Thyroid gland (tissue), 4 donors: ENCODE measurements at regions not wholly inside any gene's neighbourhood (a gene's known extent, or its start where the extent isn't known, plus 50 kb on each side); places are given as distances from the start of the nearest gene placed in this dataset.

Experiments
- DNase-seq, 2 donors: peaks; one replicate each; pipeline ENCODE4 v3.0.0-alpha.2; 2019
- H3K27ac ChIP-seq, 3 donors: fragments of 200-600 bp; sonication (generic); 1 replicate in 2 of 3; 2 replicates in 1 of 3; pipeline ENCODE4 v1.5.1; 2016 to 2019; ENCODE audit warnings: mild to moderate bottlenecking in 1 of 3, moderate library complexity in 1 of 3
- H3K27me3 ChIP-seq: fragments of 200-600 bp; sonication (generic); one replicate; pipeline ENCODE4 v1.5.1; 2019
- H3K36me3 ChIP-seq, 2 donors: fragments of 200-600 bp; sonication (generic); one replicate each; pipeline ENCODE4 v1.5.1; 2016 to 2019
- H3K4me1 ChIP-seq, 2 donors: fragments of 200-600 bp; sonication (generic); one replicate each; pipeline ENCODE4 v1.5.1; 2017 to 2019
- H3K4me3 ChIP-seq, 3 donors: fragments of 200-600 bp; sonication (generic); replicated peaks in 1 of 3; 1 replicate in 2 of 3; 2 replicates in 1 of 3; pipeline ENCODE4 v1.5.1; 2016; ENCODE audit warnings: mild to moderate bottlenecking in 1 of 3
- H3K9me3 ChIP-seq: fragments of 200-600 bp; sonication (generic); one replicate; pipeline ENCODE4 v1.5.1; 2017
- CTCF ChIP-seq, 6 experiments: fragments of 200-600 bp in 3 of 6; fragments of 450-650 bp in 3 of 6; sonication (generic) in 3 of 6; IDR thresholded peaks; one replicate each; pipeline ENCODE4 v1.5.1; 2016 to 2019; ENCODE audit warnings: antibody characterized with exemption in 6 of 6, mild to moderate bottlenecking in 2 of 6, inconsistent platforms in 1 of 6, moderate library complexity in 1 of 6
- POLR2A ChIP-seq, 2 donors: fragments of 450-650 bp; IDR thresholded peaks; one replicate each; pipeline ENCODE4 v1.6.1; 2017; ENCODE audit warnings: antibody characterized with exemption in 2 of 2, mild to moderate bottlenecking in 2 of 2, moderate library complexity in 1 of 2
- WGBS, 2 donors: methylation state at CpG; one replicate each; pipeline ENCODE4 v1.1.5; 2017; 5-methylcytosine and 5-hydroxymethylcytosine counted together
- intact Hi-C: fragments of 100-400 bp; cut with DNase I; formaldehyde crosslinking; loops from one replicate; pipeline ENCODE4 v1.15.1; 2023

DNA sequence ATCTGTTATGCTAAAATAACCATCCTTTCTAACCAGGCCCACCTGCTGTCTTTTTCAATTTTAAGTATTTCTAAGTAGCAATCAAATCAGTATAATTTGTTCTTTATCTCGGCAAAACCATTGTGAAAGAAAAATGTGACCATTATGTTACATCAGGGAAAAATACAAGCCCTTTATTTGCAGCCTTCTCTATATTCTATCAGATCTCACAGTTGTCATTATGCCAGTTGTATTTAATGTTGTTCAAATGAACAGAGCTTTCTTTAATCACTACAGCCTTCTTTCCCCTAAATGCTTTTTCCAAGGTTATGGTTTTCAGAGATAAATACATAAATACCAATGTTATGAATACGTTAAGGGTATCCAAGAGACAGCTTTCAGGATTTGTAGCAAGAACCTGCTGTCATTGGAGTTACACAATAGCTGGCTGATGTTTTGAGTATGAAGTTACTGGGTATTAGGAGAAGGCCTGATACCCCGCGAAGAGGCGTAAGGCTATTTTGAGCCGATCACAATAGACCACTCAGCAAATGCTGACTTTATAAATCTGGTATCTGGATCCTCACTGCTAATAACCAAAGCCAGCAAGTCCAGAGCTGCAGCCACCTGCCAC lies 406.3 kb downstream of the CADM1 start:
- H3K27ac ChIP-seq: no peak overlapping the region
- H3K27me3 ChIP-seq: no peaks in the 10 kb centered on the region
- WGBS, 2 donors: 76 to 77% methylated on average over 6 of the region's 6 CpGs
- intact Hi-C loops: no loop called here
- no peaks in the 10 kb centered on the region for H3K9me3 ChIP-seq
- H3K36me3 ChIP-seq: no peaks in the 10 kb centered on the region
- no peak overlapping the region for H3K4me3 ChIP-seq
- H3K4me1 ChIP-seq: peaks cover 6 to 9% of the 10 kb centered on the region in 2 donors
- DNase-seq: no peak
- TF ChIP-seq POLR2A (IDR thresholded peaks at IDR 0.05) (no peak), CTCF (IDR thresholded peaks at IDR 0.05) (no peak)

DNA sequence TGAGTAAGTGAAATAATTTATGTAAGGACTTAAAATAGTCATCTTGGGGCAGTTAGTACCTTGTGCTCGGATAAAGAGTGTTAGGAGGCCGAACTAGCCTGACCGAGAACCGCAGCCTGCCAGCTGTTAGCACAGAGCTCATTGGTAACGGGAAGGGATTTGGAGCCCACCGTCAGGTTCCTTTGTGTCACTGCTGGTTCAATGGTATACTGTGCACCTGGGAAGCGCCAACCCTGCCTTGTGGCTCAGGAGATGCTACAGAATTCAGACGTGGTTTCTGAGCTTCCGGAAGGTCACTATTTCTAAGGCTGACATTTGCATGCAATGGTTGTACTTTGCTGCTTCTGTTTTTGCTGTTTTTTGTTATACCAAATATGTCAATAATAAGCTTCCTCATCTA lies 403.5 kb downstream of the CADM1 start:
- Histone ChIP-seq H3K27me3 (no peaks in the 10 kb centered on the region), H3K9me3 (no peaks in the 10 kb centered on the region), H3K27ac (no peak overlapping the region), H3K4me3 (no peak overlapping the region), H3K36me3 (no peaks in the 10 kb centered on the region), H3K4me1 (peaks cover 6 to 9% of the 10 kb centered on the region in 2 donors)
- WGBS, 2 donors: 89 to 92% methylated on average over 9 of the region's 9 CpGs
- DNase-seq: no peak
- TF ChIP-seq CTCF (IDR thresholded peaks at IDR 0.05) (no peak), POLR2A (IDR thresholded peaks at IDR 0.05) (no peak)
- intact Hi-C loops: no loop called here

- WGBS, 2 donors: 86 to 88% methylated on average over 7 of the region's 7 CpGs
- no peak for DNase-seq
- no peaks in the 10 kb centered on the region for H3K4me1 ChIP-seq
- H3K27ac ChIP-seq: no peak overlapping the region
- no peaks in the 10 kb centered on the region for H3K36me3 ChIP-seq
- no peaks in the 10 kb centered on the region for H3K9me3 ChIP-seq
- intact Hi-C loops: no loop called here
- H3K4me3 ChIP-seq: no peak overlapping the region
- no peaks in the 10 kb centered on the region for H3K27me3 ChIP-seq
- TF ChIP-seq CTCF (IDR thresholded peaks at IDR 0.05): no peak
- TF ChIP-seq POLR2A (IDR thresholded peaks at IDR 0.05): no peak
These were observed 400.3 kb downstream of the CADM1 start for GRCh38 chr11:115103921-115104320.

- WGBS, 2 donors: 79 to 83% methylated on average over 9 of the region's 9 CpGs
- no peak for DNase-seq
- TF ChIP-seq POLR2A (IDR thresholded peaks at IDR 0.05) (no peak), CTCF (IDR thresholded peaks at IDR 0.05) (no peak)
- H3K36me3 ChIP-seq: no peaks in the 10 kb centered on the region
- H3K4me3 ChIP-seq: no peak overlapping the region
- no peaks in the 10 kb centered on the region for H3K4me1 ChIP-seq
- H3K27ac ChIP-seq: no peak overlapping the region
- no peaks in the 10 kb centered on the region for H3K9me3 ChIP-seq
- intact Hi-C loops: no loop called here
- H3K27me3 ChIP-seq: no peaks in the 10 kb centered on the region
These were observed 399.3 kb downstream of the CADM1 start for GRCh38 chr11:115104851-115105453.

DNA sequence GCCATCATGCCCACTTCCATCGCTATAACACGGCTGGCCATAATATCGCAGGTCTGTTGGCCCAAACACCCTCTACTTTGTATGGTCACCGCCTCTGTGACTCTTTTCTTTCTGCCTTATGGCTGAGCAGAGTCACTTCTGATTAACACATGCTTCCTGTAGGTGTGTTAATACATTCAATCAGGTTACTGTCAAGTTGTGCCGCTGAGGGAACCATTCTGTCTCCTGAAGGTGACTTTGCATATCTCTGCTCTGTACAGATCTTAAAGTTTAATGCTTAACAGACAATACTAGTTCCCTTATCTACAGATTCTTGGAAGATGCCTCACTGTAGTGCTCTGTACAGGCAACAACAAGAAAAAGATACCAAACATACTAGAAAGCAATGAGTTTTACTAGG lies 393.1 kb downstream of the CADM1 start:
- no peak for TF ChIP-seq CTCF (IDR thresholded peaks at IDR 0.05)
- no peak for TF ChIP-seq POLR2A (IDR thresholded peaks at IDR 0.05)
- Histone ChIP-seq H3K9me3 (no peaks in the 10 kb centered on the region), H3K4me3 (no peak overlapping the region), H3K36me3 (no peaks in the 10 kb centered on the region), H3K4me1 (no peaks in the 10 kb centered on the region), H3K27me3 (no peaks in the 10 kb centered on the region), H3K27ac (no peak overlapping the region)
- DNase-seq: no peak
- 93 to 94% methylated on average over 5 of the region's 5 CpGs for WGBS, 2 donors
- intact Hi-C loops: no loop called here
